Activated T-cell treated with anti-CD3 and anti-CD28 coated beads for 48 hours (primary cell): ENCODE measurements at regions not wholly inside any gene's neighbourhood (a gene's known extent, or its start where the extent isn't known, plus 50 kb on each side); places are given as distances from the start of the nearest gene placed in this dataset.

Experiments
- DNase-seq: peaks from one replicate; pipeline ENCODE4 v3.0.0-alpha.2; 2020; ENCODE audit warnings: low read depth

- DNase-seq = no peak
Observed at GRCh38 chr14:85391455-85391854, 138.5 kb upstream of the FLRT2 start.

DNA sequence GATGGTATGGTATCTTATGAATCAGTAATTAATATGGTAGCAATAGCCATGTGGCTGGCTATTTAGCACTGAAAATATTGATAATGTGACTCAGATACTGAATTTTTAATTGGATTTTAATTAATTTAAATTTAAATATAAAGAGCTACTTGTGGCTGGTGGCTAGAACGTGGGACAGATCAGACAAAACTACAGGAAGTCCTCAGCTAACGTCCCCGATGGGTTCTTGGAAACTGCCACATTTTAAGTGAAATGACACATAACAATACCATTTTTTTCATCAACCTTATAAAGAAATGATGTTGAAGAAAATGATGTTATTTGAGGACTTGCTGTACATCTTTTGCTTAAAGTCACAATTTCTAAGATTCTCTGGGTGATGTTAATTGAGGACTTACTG, 138.1 kb upstream of the FLRT2 start:
- DNase-seq = no peak

DNA sequence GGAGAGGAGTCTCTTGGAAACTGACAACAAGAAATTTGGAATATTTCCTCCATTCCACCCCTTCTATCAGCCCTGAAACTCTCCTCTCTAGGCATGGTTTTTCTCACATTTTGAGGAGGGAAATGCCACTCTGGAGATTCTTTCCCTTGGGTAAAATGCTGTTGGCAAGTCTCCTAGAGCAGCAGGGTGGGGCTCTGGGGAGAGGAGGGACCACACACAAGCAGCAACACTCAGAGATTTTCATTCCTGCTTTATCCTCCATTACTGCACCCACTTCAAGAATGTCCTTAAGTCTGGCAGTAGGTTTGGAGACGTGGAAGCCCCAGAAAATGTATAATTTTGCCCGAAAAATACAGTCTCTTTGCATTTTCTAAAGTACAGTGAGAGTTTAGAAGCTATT, 130.8 kb upstream of the FLRT2 start:
- no peak for DNase-seq

DNA sequence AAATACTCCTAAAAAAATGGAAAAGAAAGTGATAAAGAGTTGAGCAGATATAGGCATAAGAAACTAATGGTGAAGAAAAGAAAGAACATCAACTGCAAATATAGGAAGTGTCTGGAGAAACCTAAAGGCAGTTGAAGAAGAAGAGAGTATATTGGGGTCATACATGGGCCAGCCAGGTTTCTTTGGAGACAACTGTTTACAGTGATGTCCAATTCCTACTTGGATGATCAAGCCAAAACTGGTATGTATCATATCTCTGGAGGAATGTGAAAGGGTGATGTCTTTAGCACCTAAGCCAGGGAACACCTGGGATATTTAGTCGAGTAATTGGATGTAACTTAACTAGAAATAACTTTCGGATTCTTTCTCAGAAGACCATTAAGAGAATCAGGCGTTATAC, 129.3 kb upstream of the FLRT2 start:
- no peak for DNase-seq

DNA sequence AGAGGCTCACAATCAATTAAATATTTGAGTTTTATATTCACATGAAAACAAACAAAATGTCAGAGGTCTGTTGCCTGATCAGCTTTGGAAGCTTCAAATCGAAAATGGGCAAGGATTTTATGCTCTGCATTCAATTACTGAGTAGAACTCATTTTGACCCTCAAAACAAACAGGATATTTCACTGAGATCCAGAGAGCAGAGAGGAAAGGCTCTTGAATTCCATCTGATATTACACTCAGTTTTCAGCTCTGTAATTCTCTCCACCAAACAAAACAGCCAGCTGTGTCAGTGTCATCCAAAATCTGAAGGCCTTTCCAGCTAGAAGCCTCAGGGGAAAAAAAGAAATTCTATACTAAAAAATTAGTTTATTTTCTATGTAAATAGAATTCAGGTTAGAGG, 128.6 kb upstream of the FLRT2 start:
- DNase-seq = no peak

- no peak for DNase-seq
Observed at GRCh38 chr14:85402569-85403162, 127.3 kb upstream of the FLRT2 start.

DNA sequence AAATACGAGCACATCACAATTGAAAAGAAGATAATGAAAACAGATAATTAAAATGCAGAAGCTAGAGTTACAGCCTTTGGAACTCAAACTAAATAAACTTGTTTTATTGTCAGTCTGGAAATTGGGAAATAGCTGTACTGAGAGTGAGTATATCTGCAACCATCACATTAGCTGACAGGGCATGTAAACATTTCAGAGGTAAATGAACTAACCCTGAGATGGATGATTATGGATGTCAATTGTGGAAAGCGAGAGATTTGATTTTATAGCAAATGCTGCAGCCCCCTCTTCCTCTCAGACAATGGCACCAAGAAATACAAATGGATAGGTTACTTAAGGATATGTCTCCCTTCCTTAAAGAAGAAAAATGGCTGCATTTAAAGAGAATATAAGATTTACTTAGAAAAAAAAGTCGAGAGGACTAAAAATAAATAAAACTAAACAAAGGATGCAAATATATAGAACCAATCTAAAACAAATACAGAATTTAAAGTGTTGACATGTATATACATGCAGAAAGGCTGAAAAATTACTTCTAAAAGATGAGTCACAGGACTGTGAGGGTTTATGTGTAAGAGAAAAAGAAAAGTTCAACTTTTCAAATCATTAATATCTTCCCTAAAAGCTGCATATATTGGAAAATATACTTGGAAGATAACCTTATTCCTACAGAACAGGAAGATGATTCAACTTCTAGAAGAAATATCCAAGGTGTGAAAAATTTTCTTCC, 120.3 kb upstream of the FLRT2 start:
- DNase-seq = no peak

DNA sequence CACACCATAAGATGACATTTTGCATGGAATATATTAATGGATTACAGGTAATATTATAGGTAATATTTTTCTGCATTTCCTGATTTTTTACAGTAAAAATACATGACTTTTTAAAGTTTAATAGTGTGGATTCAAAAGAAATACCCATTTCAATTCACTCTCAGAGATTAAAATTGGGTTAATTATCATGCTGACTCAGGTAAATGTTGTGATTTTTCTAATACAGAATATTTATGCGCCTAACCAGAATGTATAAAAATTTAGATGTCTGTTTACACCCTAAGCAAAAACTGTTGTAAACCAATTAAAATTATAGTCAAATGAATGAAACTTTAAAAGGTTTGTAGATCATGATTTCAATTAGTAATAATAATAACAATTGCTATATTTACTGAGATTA, 117.2 kb upstream of the FLRT2 start:
- DNase-seq = no peak

- no peak for DNase-seq
Observed at GRCh38 chr14:85413836-85414526, 116.0 kb upstream of the FLRT2 start.

- DNase-seq = no peak
Observed at GRCh38 chr14:85415015-85415712, 114.8 kb upstream of the FLRT2 start.

DNA sequence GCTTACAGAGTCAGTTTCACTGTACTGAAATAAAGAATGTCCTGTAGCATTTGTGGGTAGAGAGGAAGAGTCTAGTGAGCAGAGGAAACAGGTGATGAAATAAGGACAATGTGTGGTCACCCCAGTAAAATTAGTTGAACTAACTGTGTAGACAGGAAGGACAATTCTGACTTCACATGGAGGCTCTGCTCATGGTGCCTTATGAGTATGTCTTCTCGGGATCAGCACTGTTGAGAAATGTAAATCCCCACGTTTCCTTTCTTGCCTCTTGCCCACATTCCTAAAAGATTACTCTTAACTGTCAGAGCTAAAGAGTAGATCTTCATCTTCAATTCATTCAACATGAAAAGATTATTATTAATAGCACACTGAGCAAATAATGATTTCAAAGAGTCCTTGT, 113.2 kb upstream of the FLRT2 start:
- no peak for DNase-seq

DNA sequence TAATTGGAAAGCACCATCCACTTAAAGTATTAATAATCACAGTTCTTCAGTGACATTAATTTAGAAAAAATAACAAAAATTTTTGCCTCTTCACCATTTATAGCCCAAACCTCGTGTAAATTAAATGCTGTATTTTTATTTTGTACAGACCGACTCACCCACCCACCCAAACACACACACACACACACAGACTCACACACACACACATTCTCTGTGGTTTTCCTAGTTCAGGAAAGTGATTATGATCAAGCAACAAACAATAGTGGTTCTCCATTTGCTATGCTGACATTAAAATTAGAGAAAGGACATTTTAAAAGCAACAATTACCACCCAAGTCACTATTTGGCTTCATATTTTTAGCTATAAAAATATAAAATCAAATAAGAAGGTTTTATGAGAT, 112.5 kb upstream of the FLRT2 start:
- no peak for DNase-seq

DNA sequence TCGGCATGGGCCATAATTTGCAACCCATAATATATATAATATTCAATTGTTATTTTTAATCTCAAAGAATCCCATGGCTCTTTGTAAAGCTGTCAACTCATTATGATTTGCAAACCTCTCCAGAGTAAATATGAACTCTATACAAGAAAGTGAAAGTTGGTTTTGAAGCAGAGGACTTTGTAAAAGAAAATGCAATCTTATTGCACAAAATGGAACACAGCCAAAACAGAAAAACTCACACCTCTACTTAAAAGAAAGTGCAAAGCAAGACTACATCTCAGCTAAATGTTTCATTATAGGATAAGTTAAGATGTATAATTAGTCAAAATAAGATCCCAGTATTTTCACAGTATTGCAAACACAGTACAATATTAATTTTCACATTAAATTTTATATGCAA, 111.2 kb upstream of the FLRT2 start:
- DNase-seq = no peak

DNA sequence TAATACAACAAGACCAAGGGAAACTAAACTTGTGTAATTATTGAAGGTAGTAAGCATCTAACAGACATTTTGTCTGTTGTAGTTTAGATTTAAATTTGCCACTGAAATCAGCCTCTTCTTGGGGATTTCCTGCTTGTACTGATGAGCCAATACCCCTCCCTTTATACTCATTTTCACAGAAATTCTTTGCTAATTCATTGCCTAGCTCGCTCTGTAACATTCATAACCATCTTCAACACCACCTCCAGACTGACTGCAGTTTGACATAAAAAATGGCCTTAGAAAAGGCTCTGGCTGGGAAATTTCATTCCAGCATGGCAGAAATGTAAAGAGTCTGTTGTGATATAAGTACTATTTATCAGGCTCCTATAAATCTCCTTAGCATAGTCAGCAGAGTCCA, 109.7 kb upstream of the FLRT2 start:
- no peak for DNase-seq

- DNase-seq = no peak
Observed at GRCh38 chr14:85420707-85421106, 109.2 kb upstream of the FLRT2 start.

DNA sequence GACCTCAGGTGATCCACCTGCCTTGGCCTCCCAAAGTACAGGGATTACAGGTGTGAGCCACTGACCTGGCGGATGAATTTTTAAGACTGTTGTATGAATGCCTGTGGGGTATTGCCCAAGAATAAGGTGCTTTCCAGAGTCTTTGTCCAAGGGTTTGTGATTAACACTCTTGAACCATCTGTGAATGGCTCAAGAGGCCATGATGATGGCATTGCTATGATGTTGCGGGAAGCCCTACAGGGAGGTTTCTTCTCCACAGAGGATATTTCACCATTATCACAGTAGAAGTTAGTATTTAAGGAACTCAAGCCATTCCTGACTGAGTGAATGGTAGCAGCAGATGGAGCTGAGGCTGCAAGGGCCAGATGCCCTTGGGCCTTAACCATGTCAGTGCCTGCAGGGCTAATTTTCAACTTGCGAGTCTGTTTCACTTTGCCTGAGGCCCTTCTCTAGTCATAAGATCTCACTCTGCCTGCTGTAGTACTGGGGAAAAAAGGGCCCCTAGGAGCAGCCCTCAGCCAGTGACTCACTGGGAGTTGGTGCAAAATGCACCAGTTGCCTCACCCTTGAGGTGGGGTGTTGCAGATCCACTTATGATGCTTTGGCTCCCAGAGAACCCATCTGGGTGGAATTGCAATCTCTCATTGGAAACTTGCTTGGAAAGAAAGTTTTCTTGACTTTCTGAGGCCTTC, 108.6 kb upstream of the FLRT2 start:
- DNase-seq = no peak

GRCh38 chr14:85423889-85424288, 106.1 kb upstream of the FLRT2 start:
- DNase-seq = no peak

GRCh38 chr14:85425507-85425906, 104.4 kb upstream of the FLRT2 start:
- DNase-seq = no peak

GRCh38 chr14:85426068-85426935, 103.6 kb upstream of the FLRT2 start:
- DNase-seq = no peak

DNA sequence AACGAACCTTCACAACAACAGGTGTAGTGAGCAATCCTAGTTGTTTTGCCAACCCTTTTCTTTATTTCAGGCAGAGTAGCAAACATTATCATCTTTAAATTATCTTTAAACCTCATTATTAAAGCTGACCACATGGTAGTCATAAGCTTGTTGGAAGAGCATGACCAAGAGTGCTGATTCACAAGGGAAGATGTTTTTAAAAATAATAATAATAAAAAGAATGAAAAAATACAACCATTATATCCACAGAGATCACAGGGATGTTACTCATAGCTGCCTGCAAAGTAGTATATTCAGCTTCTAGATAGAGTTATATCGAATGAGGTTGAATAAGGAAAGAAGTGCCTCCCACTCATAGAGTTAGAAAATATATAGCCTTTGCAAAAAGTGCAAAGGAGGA, 101.0 kb upstream of the FLRT2 start:
- no peak for DNase-seq

GRCh38 chr14:85437148-85437547, 92.8 kb upstream of the FLRT2 start:
- DNase-seq = no peak
